Right lobe of liver (tissue), 6 donors: ENCODE measurements at regions not wholly inside any gene's neighbourhood (a gene's known extent, or its start where the extent isn't known, plus 50 kb on each side); places are given as distances from the start of the nearest gene placed in this dataset.

Experiments
- ATAC-seq, 4 donors: fragments of 200-7000 bp; cut with Tn5 transposase; one replicate each; pipeline ENCODE4 v1.9.1; 2020; ENCODE audit warnings: mild to moderate bottlenecking in 4 of 4, moderate library complexity in 4 of 4
- DNase-seq, 3 donors: peaks; one replicate each; pipeline ENCODE4 v3.0.0-alpha.2; 2020
- H3K27ac ChIP-seq, 3 donors: fragments of 200-600 bp; one replicate each; pipeline ENCODE4 v1.8.0; 2022
- H3K27me3 ChIP-seq, 2 donors: fragments of 200-600 bp; one replicate each; pipeline ENCODE4 v1.8.0; 2022
- H3K36me3 ChIP-seq, 4 donors: fragments of 200-600 bp; sonication (generic) in 1 of 4; one replicate each; pipeline versions ENCODE4 v1.5.1 to v1.8.0; 2017 to 2022; ENCODE audit warnings: control low read depth in 1 of 4
- H3K4me1 ChIP-seq, 4 donors: fragments of 200-600 bp; sonication (generic) in 1 of 4; one replicate each; pipeline versions ENCODE4 v1.5.1 to v1.8.0; 2017 to 2022; ENCODE audit warnings: control low read depth in 1 of 4
- H3K4me3 ChIP-seq, 3 donors: fragments of 200-600 bp; one replicate each; pipeline ENCODE4 v1.8.0; 2022
- H3K9me3 ChIP-seq, 4 donors: fragments of 200-600 bp; sonication (generic) in 1 of 4; one replicate each; pipeline versions ENCODE4 v1.5.1 to v1.8.0; 2017 to 2022; ENCODE audit warnings: control low read depth in 1 of 4
- POLR2A ChIP-seq: fragments of 450-650 bp; IDR thresholded peaks from one replicate; pipeline ENCODE4 v1.6.1; 2017; ENCODE audit warnings: antibody characterized with exemption, mild to moderate bottlenecking
- WGBS: methylation state at CpG from one replicate; pipeline ENCODE4 v1.1.6; 2018; ENCODE audit warnings: low coverage, low lambda C conversion rate; ENCODE audit not compliant: insufficient coverage; ENCODE audit errors: missing lambda C conversion rate; 5-methylcytosine and 5-hydroxymethylcytosine counted together
- intact Hi-C, 2 donors: fragments of 100-400 bp; cut with DNase I; formaldehyde crosslinking; loops; one replicate each; pipeline versions ENCODE4 v1.11.2 to v1.14.1; 2022
- TF ChIP-seq, protein P1 (sequence below), 4 donors: fragments of 200-600 bp in 3 of 4; fragments of 450-650 bp in 1 of 4; IDR thresholded peaks; one replicate each; pipeline versions ENCODE4 v1.5.1 to v1.8.0; 2016 to 2022; ENCODE audit warnings: antibody characterized with exemption in 4 of 4, mild to moderate bottlenecking in 2 of 4
- donor health status: DM: no; HTN: yes; CAD: no.
- donor health status: DM: no; HTN: no; CAD: no.
- donor health status: DM: no; HTN: no; CAD: no.
- donor health status: DM: no; HTN: yes; CAD: no.
- donor health status: DM: no; HTN: yes; CAD: no.

DNA sequence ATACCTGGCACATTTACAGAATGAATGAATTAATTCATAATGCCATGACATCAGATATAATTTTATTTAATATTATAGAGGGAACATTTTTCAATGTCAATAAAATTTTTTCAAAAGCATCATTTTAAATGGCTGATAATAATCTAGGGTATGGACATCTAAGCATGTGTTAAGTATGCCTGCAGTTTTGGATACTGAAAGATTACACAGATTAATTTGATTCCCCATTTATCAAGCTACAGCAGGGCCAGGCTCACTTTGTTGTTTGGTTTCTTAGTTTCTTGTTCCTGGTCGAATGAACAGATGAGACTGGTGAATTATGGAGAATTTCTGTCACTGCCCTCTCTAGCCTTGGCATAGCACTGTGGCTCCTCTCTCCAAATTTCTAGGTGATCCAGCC lies 72.4 kb upstream of the E2F8 start:
- 71% methylated on average over 1 of the region's 1 CpG for WGBS
- no peak for ATAC-seq
- H3K4me3 ChIP-seq = no peak overlapping the region

GRCh38 chr11:19311308-19312030 lies 70.7 kb upstream of the E2F8 start:
- Histone ChIP-seq H3K4me1 (no peaks in the 10 kb centered on the region), H3K9me3 (no peaks in the 10 kb centered on the region), H3K27ac (no peak overlapping the region), H3K27me3 (no peaks in the 10 kb centered on the region), H3K4me3 (no peak overlapping the region), H3K36me3 (no peaks in the 10 kb centered on the region)
- TF ChIP-seq, protein P1, sequence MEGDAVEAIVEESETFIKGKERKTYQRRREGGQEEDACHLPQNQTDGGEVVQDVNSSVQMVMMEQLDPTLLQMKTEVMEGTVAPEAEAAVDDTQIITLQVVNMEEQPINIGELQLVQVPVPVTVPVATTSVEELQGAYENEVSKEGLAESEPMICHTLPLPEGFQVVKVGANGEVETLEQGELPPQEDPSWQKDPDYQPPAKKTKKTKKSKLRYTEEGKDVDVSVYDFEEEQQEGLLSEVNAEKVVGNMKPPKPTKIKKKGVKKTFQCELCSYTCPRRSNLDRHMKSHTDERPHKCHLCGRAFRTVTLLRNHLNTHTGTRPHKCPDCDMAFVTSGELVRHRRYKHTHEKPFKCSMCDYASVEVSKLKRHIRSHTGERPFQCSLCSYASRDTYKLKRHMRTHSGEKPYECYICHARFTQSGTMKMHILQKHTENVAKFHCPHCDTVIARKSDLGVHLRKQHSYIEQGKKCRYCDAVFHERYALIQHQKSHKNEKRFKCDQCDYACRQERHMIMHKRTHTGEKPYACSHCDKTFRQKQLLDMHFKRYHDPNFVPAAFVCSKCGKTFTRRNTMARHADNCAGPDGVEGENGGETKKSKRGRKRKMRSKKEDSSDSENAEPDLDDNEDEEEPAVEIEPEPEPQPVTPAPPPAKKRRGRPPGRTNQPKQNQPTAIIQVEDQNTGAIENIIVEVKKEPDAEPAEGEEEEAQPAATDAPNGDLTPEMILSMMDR (IDR thresholded peaks at IDR 0.05) = peak; percentile 80 to 90 (median 86)
- no peak for TF ChIP-seq POLR2A
- DNase-seq (peak; percentile 53 to 75 (median 61)), ATAC-seq (peak; percentile 93 to 97 (median 95))
- 27% methylated on average over 3 of the region's 3 CpGs for WGBS
- intact Hi-C loops = loop anchor here in 1 of 2 donors (5.0 to 10.0 kb wide), 2 partner anchors 241 to 423 kb away; no protein-coding TSS in a partner anchor

More for the DNA sequence above, 72.4 kb upstream of the E2F8 start:
- Histone ChIP-seq H3K27me3 (no peaks in the 10 kb centered on the region), H3K9me3 (no peaks in the 10 kb centered on the region), H3K36me3 (no peaks in the 10 kb centered on the region), H3K4me1 (no peaks in the 10 kb centered on the region), H3K27ac (no peak overlapping the region)
- no peak for DNase-seq
- intact Hi-C loops = loop anchor here in 1 of 2 donors (5.0 to 10.0 kb wide), 2 partner anchors 239 to 422 kb away; no protein-coding TSS in a partner anchor
- TF ChIP-seq, protein P1 (IDR thresholded peaks at IDR 0.05) = no peak
- no peak for TF ChIP-seq POLR2A

DNA sequence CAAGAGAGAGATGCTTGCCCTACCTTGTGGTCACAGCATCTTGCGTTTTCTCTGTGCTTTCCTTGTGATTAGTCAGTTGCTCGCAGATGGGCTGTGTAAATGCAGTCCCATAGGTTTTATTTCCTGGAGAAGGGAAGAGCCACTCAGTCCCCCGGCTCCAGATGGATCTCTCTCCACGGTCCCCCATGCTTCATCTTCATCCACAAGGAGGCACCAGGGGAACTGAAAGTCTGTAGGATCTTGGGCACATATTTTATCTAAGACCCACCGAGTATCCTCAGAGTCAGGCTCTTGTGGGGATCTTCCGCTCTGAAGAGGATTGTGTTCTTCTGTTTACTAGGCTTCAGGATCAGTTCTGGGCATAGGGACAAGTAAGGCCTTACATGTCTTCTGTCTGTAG lies 66.8 kb upstream of the E2F8 start:
- WGBS = 54% methylated on average over 4 of the region's 6 CpGs
- H3K9me3 ChIP-seq = no peaks in the 10 kb centered on the region
- H3K4me1 ChIP-seq = no peaks in the 10 kb centered on the region
- H3K27ac ChIP-seq = no peak overlapping the region
- DNase-seq (no peak), ATAC-seq (no peak)
- no peaks in the 10 kb centered on the region for H3K27me3 ChIP-seq
- H3K36me3 ChIP-seq = no peaks in the 10 kb centered on the region
- TF ChIP-seq POLR2A = no peak
- TF ChIP-seq, protein P1 (IDR thresholded peaks at IDR 0.05) = no peak
- intact Hi-C loops = no loop called here
- H3K4me3 ChIP-seq = no peak overlapping the region

DNA sequence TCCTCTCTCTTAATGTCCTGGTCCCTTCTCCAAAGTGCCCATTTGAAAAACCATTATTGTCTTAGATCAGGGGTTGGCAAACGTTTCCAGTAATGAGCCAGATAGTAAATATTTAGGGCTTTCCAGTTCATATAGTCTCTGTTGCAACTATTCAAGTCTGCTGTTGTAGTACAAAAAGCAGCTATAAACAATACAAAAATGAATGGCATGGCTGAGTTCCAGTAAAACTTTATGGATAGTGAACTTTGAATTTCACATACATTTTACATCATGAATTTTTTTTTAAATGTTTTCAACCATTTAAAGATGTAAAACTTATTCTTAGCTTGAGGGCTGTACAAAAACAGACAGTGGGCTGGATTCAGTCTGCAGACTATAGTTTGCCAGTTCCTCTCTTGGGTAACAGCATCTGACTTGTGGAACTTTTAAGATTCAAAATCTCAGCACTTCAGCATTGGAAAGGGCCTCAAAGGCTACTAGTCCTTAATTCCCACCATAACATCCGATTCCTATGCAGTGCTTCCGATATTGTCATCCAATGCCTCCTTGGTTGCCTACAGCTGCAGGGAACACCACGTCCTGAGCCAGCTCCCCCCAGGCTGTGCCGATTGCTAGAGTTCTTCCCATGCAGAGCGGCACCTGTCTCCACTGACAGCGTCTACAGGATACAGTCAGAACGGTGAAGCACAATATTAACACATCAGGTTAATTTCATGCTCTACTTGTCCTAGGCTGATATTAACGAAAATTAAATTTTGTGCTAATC lies 65.6 kb upstream of the E2F8 start:
- WGBS = 68% methylated on average over 9 of the region's 9 CpGs
- Histone ChIP-seq H3K27ac (no peak overlapping the region), H3K4me3 (no peak overlapping the region), H3K9me3 (no peaks in the 10 kb centered on the region), H3K4me1 (no peaks in the 10 kb centered on the region), H3K36me3 (no peaks in the 10 kb centered on the region), H3K27me3 (no peaks in the 10 kb centered on the region)
- no peak for DNase-seq
- TF ChIP-seq POLR2A = no peak
- TF ChIP-seq, protein P1 (IDR thresholded peaks at IDR 0.05) = no peak
- intact Hi-C loops = no loop called here
- no peak for ATAC-seq
